ENCODE measurements at regions not wholly inside any gene's neighbourhood (a gene's known extent, or its start where the extent isn't known, plus 50 kb on each side); places are given as distances from the start of the nearest gene placed in this dataset.

DNA sequence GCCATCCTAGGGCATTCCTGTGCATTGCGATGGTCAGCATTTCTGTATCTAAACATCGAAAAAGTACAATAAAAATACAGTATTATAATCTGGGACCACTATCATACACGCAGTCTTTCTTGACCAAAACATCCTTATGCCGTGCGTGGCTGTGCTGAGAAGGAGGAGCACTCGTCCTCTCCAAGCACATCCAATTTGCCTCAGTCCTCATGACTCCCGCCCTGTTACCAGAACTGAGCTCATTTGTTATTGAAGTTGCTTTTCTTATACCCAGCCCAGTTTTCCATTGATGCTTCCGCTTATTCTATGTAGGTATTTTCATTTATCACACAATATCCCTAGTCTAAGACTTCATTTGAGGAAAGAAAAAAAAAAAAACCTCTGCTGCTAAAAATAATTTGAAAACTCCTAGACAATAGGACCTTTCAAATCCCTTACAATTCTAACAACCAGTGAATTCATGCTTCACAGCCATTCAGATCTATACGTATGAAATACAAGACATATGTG lies 236.9 kb upstream of the PLEKHG7 start:
- DNase-seq (ENCODE audit: low read depth) = no peak

DNA sequence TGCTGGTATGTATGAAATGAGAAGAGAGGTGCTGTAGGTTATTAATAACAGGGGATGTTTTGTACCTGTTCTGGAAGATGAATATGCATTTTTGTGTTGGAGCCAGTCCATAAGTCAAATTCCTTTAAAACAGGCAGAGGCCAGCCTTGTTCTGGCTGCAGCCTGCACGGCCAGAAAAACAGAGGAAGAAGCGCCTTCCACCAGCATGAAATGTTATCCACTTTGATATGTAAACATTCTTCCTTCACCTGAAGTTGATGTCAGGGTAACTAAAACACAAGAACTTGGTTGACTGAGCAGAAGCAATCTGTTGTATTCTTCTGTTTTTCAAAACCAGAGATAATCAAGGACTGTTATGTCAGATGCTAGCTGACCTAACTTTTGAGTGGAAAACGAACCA lies 237.9 kb upstream of the PLEKHG7 start:
- DNase-seq (ENCODE audit: low read depth) = no peak

GRCh38 chr12:92463171-92463570 lies 239.6 kb upstream of the PLEKHG7 start:
- DNase-seq (ENCODE audit: low read depth) = no peak

DNA sequence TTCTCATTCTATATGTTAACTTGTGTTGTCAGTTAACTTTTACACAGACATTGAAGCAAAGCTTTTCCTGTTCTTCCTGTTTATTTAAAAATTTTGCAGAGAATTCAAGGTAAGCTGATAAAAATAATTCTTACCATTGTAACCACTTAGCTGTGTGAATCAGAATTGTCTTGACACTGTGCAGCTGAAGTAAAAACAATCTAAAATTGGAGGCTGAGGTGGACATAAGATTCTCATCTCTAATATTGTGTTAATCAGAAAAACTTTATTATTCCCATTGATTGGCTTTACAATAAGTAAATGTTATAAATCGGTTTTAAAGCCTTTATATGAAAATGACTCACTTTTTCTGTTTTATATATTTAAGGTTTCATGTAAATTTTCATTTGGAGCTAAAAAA lies 240.3 kb upstream of the PLEKHG7 start:
- DNase-seq (ENCODE audit: low read depth) = no peak

DNA sequence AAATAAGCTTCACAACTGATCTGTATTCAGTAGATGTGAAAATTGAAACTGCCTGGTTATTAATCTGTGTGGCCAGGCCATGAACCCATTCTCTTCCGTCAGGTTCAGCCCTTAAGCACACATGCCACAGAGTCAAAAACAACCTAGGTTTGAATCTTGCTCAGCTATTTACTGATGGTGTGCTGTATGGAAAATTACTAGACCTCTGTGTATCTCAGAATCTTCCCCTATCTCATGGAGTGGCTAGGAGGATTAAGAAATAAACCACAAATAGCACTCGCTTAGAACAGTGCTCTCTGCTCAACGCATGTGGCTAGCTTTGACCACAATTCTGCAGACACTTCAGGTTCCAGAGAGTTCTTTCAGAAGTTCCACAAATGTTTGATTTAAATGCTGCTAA lies 240.7 kb upstream of the PLEKHG7 start:
- DNase-seq (ENCODE audit: low read depth) = no peak

DNA sequence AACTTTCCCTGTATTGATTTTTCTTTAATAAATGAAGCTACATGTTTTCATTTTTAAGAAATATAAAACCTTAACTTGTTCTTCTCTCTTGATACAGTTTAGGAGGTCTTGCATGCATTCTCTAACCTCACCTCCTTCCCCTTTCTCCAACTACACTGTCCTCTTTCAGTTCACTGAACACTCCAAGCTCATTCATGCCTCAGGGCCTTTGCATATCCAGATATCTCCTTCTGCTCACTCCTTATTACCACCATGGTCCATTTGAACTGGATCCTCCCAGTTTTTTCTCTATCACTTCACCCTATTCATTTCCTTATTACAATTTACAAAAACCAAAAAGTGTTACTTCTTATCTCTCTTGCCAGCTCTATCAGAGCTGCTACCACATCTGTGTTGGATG lies 242.9 kb upstream of the PLEKHG7 start:
- no peak for DNase-seq (ENCODE audit: low read depth)

GRCh38 chr12:92458996-92459395 lies 243.8 kb upstream of the PLEKHG7 start:
- no peak for DNase-seq (ENCODE audit: low read depth)

DNA sequence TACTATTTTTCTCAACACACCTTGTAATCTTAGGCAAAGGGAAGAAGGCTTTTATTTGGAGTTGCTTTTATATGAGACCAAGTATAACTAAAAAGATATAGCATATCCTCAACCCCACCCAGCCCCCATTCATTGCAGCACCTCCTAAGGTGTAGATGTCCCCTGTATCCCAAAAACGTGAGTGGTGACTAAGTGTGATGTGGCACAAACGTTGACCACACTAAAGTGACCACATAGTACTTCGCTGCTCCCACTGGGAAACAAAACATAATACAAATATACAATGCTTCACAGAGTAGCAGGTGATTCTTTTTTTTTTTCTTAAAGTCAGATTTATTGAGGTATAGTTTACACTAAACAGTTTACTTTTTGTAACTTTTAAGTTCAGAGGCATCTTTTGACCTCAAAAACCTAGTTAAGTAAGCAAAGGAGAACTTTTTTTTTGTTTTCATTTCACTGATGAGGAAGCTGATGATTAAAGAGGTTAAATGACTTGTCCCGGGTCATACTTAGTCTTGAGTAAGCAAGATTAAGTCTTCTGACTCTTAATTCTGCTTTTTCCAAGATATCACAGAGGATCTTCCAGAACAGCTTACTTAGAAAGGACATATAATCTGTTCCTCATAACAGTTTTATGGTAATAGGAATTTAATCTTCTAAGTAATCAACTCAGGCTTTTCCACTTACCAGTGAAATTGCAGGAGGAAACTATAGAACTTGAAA lies 245.2 kb upstream of the PLEKHG7 start:
- no peak for DNase-seq (ENCODE audit: low read depth)

DNA sequence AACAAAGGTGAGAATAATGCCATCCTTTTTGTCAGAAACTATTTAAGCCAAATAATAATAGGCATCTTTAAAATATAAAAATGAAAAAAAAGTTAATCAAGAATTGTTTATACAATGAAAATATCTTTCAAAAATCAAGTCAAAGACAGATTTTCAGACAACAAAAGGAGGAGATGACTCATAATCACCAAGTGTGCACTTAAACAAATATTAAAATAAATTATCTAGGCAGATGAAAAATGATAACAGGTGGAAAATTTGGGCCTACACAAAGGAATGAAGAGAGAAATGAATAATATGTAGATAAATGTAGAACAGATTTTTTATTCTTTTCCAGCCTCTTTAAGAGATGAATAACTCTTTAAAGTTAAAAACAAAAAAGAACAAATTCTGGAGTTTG lies 250.0 kb upstream of the PLEKHG7 start:
- DNase-seq (ENCODE audit: low read depth) = no peak

GRCh38 chr12:92446083-92446460 lies 256.7 kb upstream of the PLEKHG7 start:
- no peak for DNase-seq (ENCODE audit: low read depth)

- DNase-seq (ENCODE audit: low read depth) = no peak
These were observed 257.3 kb upstream of the PLEKHG7 start for GRCh38 chr12:92445253-92446082.

- DNase-seq (ENCODE audit: low read depth) = no peak
These were observed 258.0 kb upstream of the PLEKHG7 start for GRCh38 chr12:92444763-92445162.

DNA sequence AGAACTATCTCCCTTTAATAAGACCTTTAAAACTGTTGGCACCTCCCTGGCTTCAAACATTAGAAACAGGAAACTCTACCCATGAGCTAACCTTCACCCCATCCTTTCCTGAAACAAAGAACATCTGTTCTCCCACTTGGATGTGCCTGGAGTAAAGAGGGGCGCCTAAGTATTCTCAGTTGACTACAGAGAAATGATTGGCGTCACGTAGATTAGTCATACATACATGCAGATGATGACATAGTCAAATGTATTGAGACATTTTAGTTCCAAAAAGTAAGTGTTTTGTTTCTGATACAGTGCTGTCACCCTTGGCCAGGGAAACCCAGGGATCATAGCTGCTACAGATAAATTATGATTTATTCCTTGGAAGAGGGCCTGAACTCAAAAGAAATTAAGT lies 260.0 kb upstream of the PLEKHG7 start:
- no peak for DNase-seq (ENCODE audit: low read depth)

GRCh38 chr12:92440072-92440471 lies 262.7 kb upstream of the PLEKHG7 start:
- no peak for DNase-seq (ENCODE audit: low read depth)

- no peak for DNase-seq (ENCODE audit: low read depth)
These were observed 263.4 kb upstream of the PLEKHG7 start for GRCh38 chr12:92439420-92439805.

DNA sequence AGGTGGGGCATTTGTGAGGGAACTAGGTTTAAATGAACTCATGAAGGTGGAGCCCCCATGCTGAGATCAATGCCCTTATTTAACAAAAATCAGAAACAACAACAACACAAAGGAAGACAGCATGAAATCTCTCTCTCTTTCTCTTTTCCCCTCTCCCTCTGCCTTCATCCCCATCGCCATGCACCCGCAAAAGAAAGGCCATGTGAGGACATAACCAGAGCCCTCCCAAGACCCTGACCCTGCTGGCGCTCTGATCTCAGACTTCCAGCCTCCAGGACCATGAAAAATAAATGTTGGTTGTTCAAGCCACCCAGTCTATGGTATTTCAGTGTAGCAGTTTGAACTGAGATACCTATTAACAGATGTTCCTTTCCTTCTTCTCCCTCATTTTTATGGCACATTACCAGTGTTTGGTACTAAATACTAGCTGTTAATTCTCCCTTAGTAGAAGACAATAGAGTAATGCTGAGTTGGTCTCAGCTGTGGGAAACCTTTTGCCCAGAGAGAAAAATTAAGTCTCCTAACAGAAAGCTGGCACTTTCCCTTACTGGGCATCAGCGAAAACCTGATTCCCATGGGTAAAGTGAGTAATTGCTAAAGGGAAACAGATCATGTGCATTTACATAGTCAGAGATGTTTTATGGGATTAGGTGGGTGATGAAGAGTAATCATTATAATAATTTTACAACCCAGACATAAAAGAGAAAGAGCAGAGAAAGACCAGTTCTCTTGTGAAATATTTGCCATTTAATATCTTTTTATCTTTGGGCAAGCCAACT lies 264.0 kb upstream of the PLEKHG7 start:
- no peak for DNase-seq (ENCODE audit: low read depth)

GRCh38 chr12:92437452-92437851 lies 265.3 kb upstream of the PLEKHG7 start:
- no peak for DNase-seq (ENCODE audit: low read depth)

- DNase-seq (ENCODE audit: low read depth) = no peak
These were observed 265.9 kb upstream of the PLEKHG7 start for GRCh38 chr12:92436856-92437255.

- no peak for DNase-seq (ENCODE audit: low read depth)
These were observed 268.2 kb upstream of the PLEKHG7 start for GRCh38 chr12:92434607-92435025.

DNA sequence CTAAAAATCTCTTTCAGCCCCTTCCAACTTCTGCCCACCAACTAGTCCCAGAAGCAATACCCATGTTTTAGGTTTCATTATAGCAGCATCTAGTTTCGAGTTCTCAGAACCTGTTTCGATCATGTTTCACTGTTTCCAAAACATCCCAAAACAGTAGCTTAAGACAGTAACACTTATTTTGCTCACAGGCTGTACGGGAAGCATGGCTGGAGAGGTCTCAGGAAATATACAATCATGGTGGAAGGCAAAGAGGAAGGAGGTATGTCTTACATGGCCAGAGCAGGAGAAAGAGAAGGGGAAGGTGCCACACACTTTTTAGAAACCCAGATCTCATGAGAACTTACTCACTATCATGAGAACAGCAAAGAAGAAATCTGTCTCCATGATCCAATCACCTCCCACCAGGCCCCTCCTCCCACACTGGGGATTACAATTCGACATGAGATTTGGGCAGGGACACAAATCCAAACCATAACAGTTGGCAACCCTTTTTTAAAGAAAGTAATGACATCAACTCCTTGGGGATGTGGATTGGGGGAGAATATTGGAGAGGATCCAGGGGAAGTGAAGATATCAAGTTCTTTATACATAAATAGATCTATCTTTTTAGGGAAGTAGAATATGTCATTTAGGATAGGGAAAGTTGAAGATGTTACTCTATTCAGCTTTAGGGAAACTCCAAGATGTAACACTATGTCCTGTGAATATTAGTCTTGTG lies 269.9 kb upstream of the PLEKHG7 start:
- no peak for DNase-seq (ENCODE audit: low read depth)

DNA sequence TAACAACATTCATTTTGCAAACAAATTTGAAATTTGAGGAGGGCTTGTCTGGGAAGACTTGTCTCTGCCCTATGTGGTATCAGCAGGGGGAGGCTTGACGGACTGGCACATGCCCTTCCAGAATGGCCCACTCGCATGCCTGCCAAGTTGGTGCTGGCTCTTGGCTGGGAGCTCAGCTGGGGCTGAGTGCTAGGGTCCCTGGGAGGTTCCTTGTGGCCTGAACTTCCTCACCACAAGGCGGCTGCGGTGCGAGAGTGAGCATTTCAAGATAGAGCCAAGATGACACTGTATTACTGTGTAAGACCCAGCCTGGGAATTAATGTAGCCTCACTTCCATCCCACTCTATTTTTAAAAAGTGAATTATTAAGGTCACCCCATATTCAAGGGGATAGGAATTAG lies 271.6 kb upstream of the PLEKHG7 start:
- DNase-seq (ENCODE audit: low read depth) = no peak

- no peak for DNase-seq (ENCODE audit: low read depth)
These were observed 276.5 kb upstream of the PLEKHG7 start for GRCh38 chr12:92426332-92426731.

Measured in stimulated activated CD4-positive, alpha-beta T cell treated with anti-CD3 and anti-CD28 coated beads, Interleukin-2, amount 100 ng/mL, for 4 hours (primary cell).